ENCODE measurements at regions not wholly inside any gene's neighbourhood (a gene's known extent, or its start where the extent isn't known, plus 50 kb on each side); places are given as distances from the start of the nearest gene placed in this dataset.

DNA sequence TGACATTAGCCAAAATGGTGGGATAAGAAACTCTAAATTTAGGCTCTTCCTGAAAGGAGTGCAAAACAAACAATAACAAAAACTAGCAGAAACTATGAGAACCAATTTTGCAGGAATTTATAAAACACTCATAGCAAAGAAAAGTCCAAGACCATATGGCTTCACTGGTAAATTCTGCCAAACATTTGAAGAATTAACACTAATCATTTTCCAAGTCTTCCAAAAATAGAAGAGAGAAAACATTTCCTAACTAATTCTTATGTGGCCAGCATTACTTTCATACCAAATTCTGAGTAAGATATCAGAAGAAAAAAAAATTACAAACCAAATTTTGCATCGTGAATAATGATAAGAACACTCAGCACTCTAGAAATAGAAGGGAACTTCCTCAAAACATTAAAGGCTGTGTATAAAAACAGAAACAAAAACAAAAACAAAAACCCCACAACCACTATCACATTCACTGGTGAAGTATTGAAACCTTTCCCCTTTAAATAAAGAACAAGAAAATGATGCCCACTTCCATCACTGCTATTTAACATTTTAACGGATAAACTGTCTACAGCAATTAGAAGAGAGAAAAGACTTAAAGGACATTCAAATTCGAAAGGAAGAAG is 524.3 kb upstream of the GALNTL6 start:
- Histone ChIP-seq H3K9me3 (ENCODE audit: low read length) (no peaks in the 10 kb centered on the region), H3K36me3 (ENCODE audit: insufficient read depth, low read length) (no peaks in the 10 kb centered on the region), H3K27ac (ENCODE audit: low read length) (no peak overlapping the region), H4K20me1 (ENCODE audit: insufficient read depth) (no peaks in the 10 kb centered on the region), H3K9me2 (ENCODE audit: insufficient read depth, low read length) (no peaks in the 10 kb centered on the region), H3K4me2 (ENCODE audit: low read length) (no peak overlapping the region), H3K79me2 (replicated peaks; ENCODE audit: insufficient read depth, low read length) (no peaks in the 10 kb centered on the region), H3K9ac (ENCODE audit: low read length) (no peak overlapping the region), H3K4me3 (ENCODE audit: low read length) (no peak overlapping the region), H3K27me3 (ENCODE audit: insufficient read depth, low read depth, low read length) (no peaks in the 10 kb centered on the region), H2AFZ (ENCODE audit: low read depth, low read length) (no peak overlapping the region), H3F3A (ENCODE audit: insufficient read depth, low read length, poor library complexity, severe bottlenecking) (no peaks in the 10 kb centered on the region)
- TF ChIP-seq, protein P1, sequence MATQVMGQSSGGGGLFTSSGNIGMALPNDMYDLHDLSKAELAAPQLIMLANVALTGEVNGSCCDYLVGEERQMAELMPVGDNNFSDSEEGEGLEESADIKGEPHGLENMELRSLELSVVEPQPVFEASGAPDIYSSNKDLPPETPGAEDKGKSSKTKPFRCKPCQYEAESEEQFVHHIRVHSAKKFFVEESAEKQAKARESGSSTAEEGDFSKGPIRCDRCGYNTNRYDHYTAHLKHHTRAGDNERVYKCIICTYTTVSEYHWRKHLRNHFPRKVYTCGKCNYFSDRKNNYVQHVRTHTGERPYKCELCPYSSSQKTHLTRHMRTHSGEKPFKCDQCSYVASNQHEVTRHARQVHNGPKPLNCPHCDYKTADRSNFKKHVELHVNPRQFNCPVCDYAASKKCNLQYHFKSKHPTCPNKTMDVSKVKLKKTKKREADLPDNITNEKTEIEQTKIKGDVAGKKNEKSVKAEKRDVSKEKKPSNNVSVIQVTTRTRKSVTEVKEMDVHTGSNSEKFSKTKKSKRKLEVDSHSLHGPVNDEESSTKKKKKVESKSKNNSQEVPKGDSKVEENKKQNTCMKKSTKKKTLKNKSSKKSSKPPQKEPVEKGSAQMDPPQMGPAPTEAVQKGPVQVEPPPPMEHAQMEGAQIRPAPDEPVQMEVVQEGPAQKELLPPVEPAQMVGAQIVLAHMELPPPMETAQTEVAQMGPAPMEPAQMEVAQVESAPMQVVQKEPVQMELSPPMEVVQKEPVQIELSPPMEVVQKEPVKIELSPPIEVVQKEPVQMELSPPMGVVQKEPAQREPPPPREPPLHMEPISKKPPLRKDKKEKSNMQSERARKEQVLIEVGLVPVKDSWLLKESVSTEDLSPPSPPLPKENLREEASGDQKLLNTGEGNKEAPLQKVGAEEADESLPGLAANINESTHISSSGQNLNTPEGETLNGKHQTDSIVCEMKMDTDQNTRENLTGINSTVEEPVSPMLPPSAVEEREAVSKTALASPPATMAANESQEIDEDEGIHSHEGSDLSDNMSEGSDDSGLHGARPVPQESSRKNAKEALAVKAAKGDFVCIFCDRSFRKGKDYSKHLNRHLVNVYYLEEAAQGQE (IDR thresholded peaks at IDR 0.05; ENCODE audit: borderline replicate concordance) = no peak
- no peak for TF ChIP-seq TAF1 (IDR thresholded peaks at IDR 0.05; ENCODE audit: low read depth)

- H3F3A ChIP-seq (ENCODE audit: insufficient read depth, low read length, poor library complexity, severe bottlenecking) = no peaks in the 10 kb centered on the region
- no peaks in the 10 kb centered on the region for H3K36me3 ChIP-seq (ENCODE audit: insufficient read depth, low read length)
Measured at GRCh38 chr4:171281359-171281758, 531.8 kb upstream of the GALNTL6 start.

More at GRCh38 chr4:171281359-171281758, 531.8 kb upstream of the GALNTL6 start:
- no peak overlapping the region for H3K4me3 ChIP-seq (ENCODE audit: low read length)
- H3K9me2 ChIP-seq (ENCODE audit: insufficient read depth, low read length) = no peaks in the 10 kb centered on the region
- peak overlapping the region; percentile 41 for H3K27ac ChIP-seq (ENCODE audit: low read length)
- H3K79me2 ChIP-seq (replicated peaks; ENCODE audit: insufficient read depth, low read length) = no peaks in the 10 kb centered on the region
- H3K9ac ChIP-seq (ENCODE audit: low read length) = no peak overlapping the region
- no peak overlapping the region for H3K4me2 ChIP-seq (ENCODE audit: low read length)
- H3K27me3 ChIP-seq (ENCODE audit: insufficient read depth, low read depth, low read length) = no peaks in the 10 kb centered on the region
- H3K9me3 ChIP-seq (ENCODE audit: low read length) = no peaks in the 10 kb centered on the region
- peak; percentile 83 for TF ChIP-seq EP300 (conservative IDR thresholded peaks at IDR 0.05; ENCODE audit: poor library complexity, severe bottlenecking)
- TF ChIP-seq MXI1 (conservative IDR thresholded peaks at IDR 0.05; ENCODE audit: poor library complexity, severe bottlenecking) = no peak
- TF ChIP-seq SMC3 (conservative IDR thresholded peaks at IDR 0.05; ENCODE audit: poor library complexity) = no peak
- TF ChIP-seq TAF1 (IDR thresholded peaks at IDR 0.05; ENCODE audit: low read depth) = no peak
- TF ChIP-seq, protein P2, sequence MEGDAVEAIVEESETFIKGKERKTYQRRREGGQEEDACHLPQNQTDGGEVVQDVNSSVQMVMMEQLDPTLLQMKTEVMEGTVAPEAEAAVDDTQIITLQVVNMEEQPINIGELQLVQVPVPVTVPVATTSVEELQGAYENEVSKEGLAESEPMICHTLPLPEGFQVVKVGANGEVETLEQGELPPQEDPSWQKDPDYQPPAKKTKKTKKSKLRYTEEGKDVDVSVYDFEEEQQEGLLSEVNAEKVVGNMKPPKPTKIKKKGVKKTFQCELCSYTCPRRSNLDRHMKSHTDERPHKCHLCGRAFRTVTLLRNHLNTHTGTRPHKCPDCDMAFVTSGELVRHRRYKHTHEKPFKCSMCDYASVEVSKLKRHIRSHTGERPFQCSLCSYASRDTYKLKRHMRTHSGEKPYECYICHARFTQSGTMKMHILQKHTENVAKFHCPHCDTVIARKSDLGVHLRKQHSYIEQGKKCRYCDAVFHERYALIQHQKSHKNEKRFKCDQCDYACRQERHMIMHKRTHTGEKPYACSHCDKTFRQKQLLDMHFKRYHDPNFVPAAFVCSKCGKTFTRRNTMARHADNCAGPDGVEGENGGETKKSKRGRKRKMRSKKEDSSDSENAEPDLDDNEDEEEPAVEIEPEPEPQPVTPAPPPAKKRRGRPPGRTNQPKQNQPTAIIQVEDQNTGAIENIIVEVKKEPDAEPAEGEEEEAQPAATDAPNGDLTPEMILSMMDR (IDR thresholded peaks at IDR 0.05; ENCODE audit: poor library complexity, severe bottlenecking) = no peak
- peak; percentile 90 for TF ChIP-seq POLR2AphosphoS5 (IDR thresholded peaks at IDR 0.05)
- TF ChIP-seq, protein P1 (IDR thresholded peaks at IDR 0.05; ENCODE audit: borderline replicate concordance) = peak; percentile 90
- TF ChIP-seq RAD21 (conservative IDR thresholded peaks at IDR 0.05) = peak; percentile 14
- no peak overlapping the region for H2AFZ ChIP-seq (ENCODE audit: low read depth, low read length)
- no peaks in the 10 kb centered on the region for H4K20me1 ChIP-seq (ENCODE audit: insufficient read depth)
